A673 (cell line): ENCODE measurements at regions not wholly inside any gene's neighbourhood (a gene's known extent, or its start where the extent isn't known, plus 50 kb on each side); places are given as distances from the start of the nearest gene placed in this dataset.

Experiments used
- BruUV-seq: library from RNA; stranded (reverse); fragments of 400-500 nt; replicated peaks from 2 replicates; lab custom pipeline; 2021; lab: Mats Ljungman, UMichigan
- CTCF ChIA-PET: fragments of 300-600 bp; sonication (Branson Sonifier 250); formaldehyde crosslinking; loops from one replicate; lab custom pipeline; 2022; ENCODE audit warnings: antibody characterized with exemption; lab: Charles Lee
- POLR2A ChIA-PET: fragments of 300-600 bp; sonication (Branson Sonifier 250); formaldehyde crosslinking; loops from one replicate; lab custom pipeline; 2022; ENCODE audit warnings: antibody characterized with exemption; ENCODE audit not compliant: low non-redundant PET; lab: Charles Lee
- DNase-seq: peaks from one replicate; pipeline ENCODE4 v3.0.0-alpha.2; 2015; ENCODE audit warnings: low spot score
- H3K27ac ChIP-seq: fragments of 200-600 bp; sonication (generic); 2 replicates; pipeline ENCODE4 v1.5.1; 2016; ENCODE audit warnings: mixed run types, low read depth, mild to moderate bottlenecking, mixed read lengths, antibody characterized with exemption, low read length; ENCODE audit not compliant: poor library complexity, severe bottlenecking
- H3K27me3 ChIP-seq: fragments of 200-600 bp; sonication (generic); replicated peaks from 2 replicates; pipeline ENCODE4 v1.6.1; 2017; ENCODE audit warnings: mixed run types, low read depth, mild to moderate bottlenecking, mixed read lengths, antibody characterized with exemption, low read length; ENCODE audit not compliant: insufficient read depth, poor library complexity
- H3K36me3 ChIP-seq: fragments of 200-600 bp; sonication (generic); 2 replicates; pipeline ENCODE4 v1.6.1; 2016; ENCODE audit warnings: mixed run types, mild to moderate bottlenecking, mixed read lengths, antibody characterized with exemption, low read length; ENCODE audit not compliant: insufficient read depth, poor library complexity, severe bottlenecking
- H3K4me1 ChIP-seq: fragments of 200-600 bp; sonication (generic); 2 replicates; pipeline ENCODE4 v1.6.1; 2017; ENCODE audit warnings: mixed run types, mild to moderate bottlenecking, mixed read lengths, antibody characterized with exemption, low read length; ENCODE audit not compliant: insufficient read depth, poor library complexity, severe bottlenecking
- H3K4me3 ChIP-seq: fragments of 200-600 bp; sonication (generic); 2 replicates; pipeline ENCODE4 v1.5.1; 2016; ENCODE audit warnings: low read depth, mixed run types, mild to moderate bottlenecking, mixed read lengths, low read length; ENCODE audit not compliant: poor library complexity, severe bottlenecking
- H3K9me3 ChIP-seq: fragments of 200-600 bp; sonication (generic); 2 replicates; pipeline ENCODE4 v1.6.1; 2016; ENCODE audit warnings: mixed run types, low read depth, mild to moderate bottlenecking, mixed read lengths, antibody characterized with exemption, low read length; ENCODE audit not compliant: poor library complexity, severe bottlenecking
- CTCF ChIP-seq: fragments of 300-800, 200-600 bp; sonication (generic); conservative IDR thresholded peaks from 2 replicates; pipeline ENCODE4 v1.5.1; 2017; ENCODE audit warnings: low read depth, mild to moderate bottlenecking, antibody characterized with exemption, low read length, moderate library complexity, mixed read lengths
- EZH2 ChIP-seq: fragments of 200-600 bp; sonication (generic); IDR thresholded peaks from 2 replicates; pipeline ENCODE4 v1.6.1; 2017; ENCODE audit warnings: borderline replicate concordance, low read depth, mild to moderate bottlenecking, mixed read lengths, antibody characterized with exemption, low read length; ENCODE audit not compliant: poor library complexity, severe bottlenecking
- intact Hi-C: fragments of 100-400 bp; cut with micrococcal nuclease; formaldehyde crosslinking; loops from one replicate; pipeline ENCODE4 v1.10.0; 2022; ENCODE audit not compliant: unreplicated experiment

DNA sequence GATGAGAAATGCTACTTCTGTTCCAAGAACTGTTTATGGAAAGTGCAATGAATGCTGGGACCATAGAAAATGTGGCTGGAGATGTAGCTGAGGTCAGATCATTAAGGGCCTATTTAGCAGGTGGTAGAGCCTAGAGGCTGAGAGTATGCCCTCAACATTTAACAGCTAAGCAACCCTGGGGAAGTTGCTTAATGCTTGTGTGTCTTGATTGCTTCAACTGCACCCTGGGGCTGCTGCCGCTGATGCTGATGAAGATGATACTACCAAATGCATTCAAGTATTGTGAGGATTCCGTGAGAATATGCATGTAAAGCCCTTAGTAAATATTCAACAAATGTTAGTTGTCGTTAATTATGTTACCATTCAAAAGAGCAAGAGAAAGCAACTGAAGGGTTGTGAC is 273.2 kb downstream of the BCL11A start:
- Histone ChIP-seq H3K27ac (no peak overlapping the region), H3K4me3 (no peak overlapping the region), H3K36me3 (no peaks in the 10 kb centered on the region), H3K9me3 (no peaks in the 10 kb centered on the region), H3K4me1 (no peaks in the 10 kb centered on the region), H3K27me3 (peaks cover 6% of the 10 kb centered on the region)
- DNase-seq = no peak
- TF ChIP-seq EZH2 = no peak
- ChIA-PET POLR2A (no interaction called here), CTCF (no interaction called here)
- BruUV-seq = no TSS peak
- intact Hi-C loops = no loop called here

DNA sequence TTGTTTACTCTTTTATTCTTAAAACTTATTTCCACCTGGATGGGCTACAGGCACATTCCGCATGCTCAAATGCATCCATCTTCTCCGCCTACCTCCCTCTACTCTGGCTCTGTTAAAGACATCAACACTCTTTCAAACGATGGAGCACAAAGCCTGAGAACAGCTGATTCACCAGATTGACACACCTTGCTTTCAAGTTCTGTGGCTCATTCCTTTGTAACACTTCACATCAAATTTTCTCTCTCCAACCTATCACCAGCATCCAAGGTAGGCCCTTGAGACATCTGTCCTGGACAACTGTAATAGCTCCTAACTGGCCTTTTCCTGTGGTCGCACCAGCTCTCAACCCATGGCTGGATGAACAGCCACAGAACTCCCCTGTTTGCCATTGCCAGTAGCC is 274.5 kb downstream of the BCL11A start:
- no peaks in the 10 kb centered on the region for H3K36me3 ChIP-seq
- no TSS peak for BruUV-seq
- intact Hi-C loops = no loop called here
- ChIA-PET CTCF (no interaction called here), POLR2A (no interaction called here)
- no peak overlapping the region for H3K27ac ChIP-seq
- H3K4me3 ChIP-seq = no peak overlapping the region
- DNase-seq = no peak
- no peaks in the 10 kb centered on the region for H3K9me3 ChIP-seq
- no peak for TF ChIP-seq EZH2
- TF ChIP-seq CTCF = no peak
- no peaks in the 10 kb centered on the region for H3K4me1 ChIP-seq
- peaks cover 6% of the 10 kb centered on the region for H3K27me3 ChIP-seq

GRCh38 chr2:60275958-60276357 is 277.5 kb downstream of the BCL11A start:
- POLR2A ChIA-PET = no interaction called here
- CTCF ChIA-PET = no interaction called here
- Histone ChIP-seq H3K36me3 (no peaks in the 10 kb centered on the region), H3K27ac (no peak overlapping the region), H3K4me1 (no peaks in the 10 kb centered on the region), H3K27me3 (peaks cover 6% of the 10 kb centered on the region), H3K9me3 (no peaks in the 10 kb centered on the region), H3K4me3 (no peak overlapping the region)
- TF ChIP-seq EZH2 = no peak
- no peak for TF ChIP-seq CTCF
- no TSS peak for BruUV-seq
- DNase-seq = no peak
- intact Hi-C loops = no loop called here

DNA sequence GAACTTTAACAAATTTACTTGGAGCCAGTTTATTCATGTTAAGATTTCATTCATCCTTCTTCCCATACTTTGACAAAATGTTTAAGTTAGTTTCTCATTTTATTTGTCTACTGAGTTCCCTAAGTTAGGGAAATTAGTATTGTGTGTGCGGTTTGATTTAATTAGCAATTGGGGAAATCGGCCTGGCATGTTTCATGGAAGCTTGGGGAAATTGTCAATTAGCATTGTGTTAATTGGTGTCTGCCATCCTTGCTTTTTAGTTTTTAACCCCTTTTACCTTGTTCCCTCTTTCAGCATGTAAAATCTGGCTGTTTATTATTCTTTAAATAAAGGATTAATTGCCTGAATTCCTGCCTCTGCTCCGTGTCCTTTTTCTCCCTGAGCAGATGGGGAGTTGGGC is 279.6 kb downstream of the BCL11A start:
- Histone ChIP-seq H3K36me3 (no peaks in the 10 kb centered on the region), H3K4me3 (no peak overlapping the region), H3K9me3 (no peaks in the 10 kb centered on the region), H3K4me1 (no peaks in the 10 kb centered on the region), H3K27ac (no peak overlapping the region), H3K27me3 (peaks cover 6% of the 10 kb centered on the region)
- ChIA-PET CTCF (no interaction called here), POLR2A (no interaction called here)
- no TSS peak for BruUV-seq
- TF ChIP-seq EZH2 (no peak), CTCF (no peak)
- intact Hi-C loops = no loop called here
- DNase-seq = no peak
